ENCODE measurements at regions not wholly inside any gene's neighbourhood (a gene's known extent, or its start where the extent isn't known, plus 50 kb on each side); places are given as distances from the start of the nearest gene placed in this dataset.

- no peak for TF ChIP-seq CTCF (IDR thresholded peaks at IDR 0.05)
- no peak for TF ChIP-seq POLR2A (IDR thresholded peaks at IDR 0.05)
- DNase-seq (ENCODE audit: low spot score in 2 of 2): no peak
- 80 to 83% methylated on average over 2 of the region's 2 CpGs for whole genome bisulfite sequencing, 2 donors
- intact Hi-C loops (cut with DNase I; ENCODE audit: low total_unique reads): no loop called here
- no peak overlapping the region for H3K4me3 ChIP-seq (ENCODE audit: low read depth, poor library complexity, severe bottlenecking)
Measured at GRCh38 chr12:30450872-30451271, 244.8 kb downstream of the IPO8 start.

GRCh38 chr12:30450226-30450625, 245.4 kb downstream of the IPO8 start:
- TF ChIP-seq POLR2A (IDR thresholded peaks at IDR 0.05) (no peak), CTCF (IDR thresholded peaks at IDR 0.05) (no peak)
- H3K4me3 ChIP-seq (ENCODE audit: low read depth, poor library complexity, severe bottlenecking): no peak overlapping the region
- intact Hi-C loops (cut with DNase I; ENCODE audit: low total_unique reads): no loop called here
- DNase-seq (ENCODE audit: low spot score in 2 of 2): no peak

- no peak for DNase-seq (ENCODE audit: low spot score in 2 of 2)
- intact Hi-C loops (cut with DNase I; ENCODE audit: low total_unique reads): no loop called here
- WGBS, 2 donors: 87 to 96% methylated on average over 2 of the region's 2 CpGs
- TF ChIP-seq CTCF (IDR thresholded peaks at IDR 0.05) (no peak), POLR2A (IDR thresholded peaks at IDR 0.05) (no peak)
- no peak overlapping the region for H3K4me3 ChIP-seq (ENCODE audit: low read depth, poor library complexity, severe bottlenecking)
Measured at GRCh38 chr12:30448038-30448437, 247.6 kb downstream of the IPO8 start.

- TF ChIP-seq POLR2A (IDR thresholded peaks at IDR 0.05): no peak
- TF ChIP-seq CTCF (IDR thresholded peaks at IDR 0.05): no peak
- no peak overlapping the region for H3K4me3 ChIP-seq (ENCODE audit: low read depth, poor library complexity, severe bottlenecking)
- WGBS, 2 donors: 56 to 59% methylated on average over 6 of the region's 6 CpGs
- intact Hi-C loops (cut with DNase I; ENCODE audit: low total_unique reads): no loop called here
- no peak for DNase-seq (ENCODE audit: low spot score in 2 of 2)
Measured at GRCh38 chr12:30447061-30447750, 248.5 kb downstream of the IPO8 start.

- no peak overlapping the region for H3K4me3 ChIP-seq (ENCODE audit: low read depth, poor library complexity, severe bottlenecking)
- TF ChIP-seq CTCF (IDR thresholded peaks at IDR 0.05): no peak
- no peak for TF ChIP-seq POLR2A (IDR thresholded peaks at IDR 0.05)
- intact Hi-C loops (cut with DNase I; ENCODE audit: low total_unique reads): no loop called here
- DNase-seq (ENCODE audit: low spot score in 2 of 2): no peak
Measured at GRCh38 chr12:30442461-30442860, 253.2 kb downstream of the IPO8 start.
